Tibial nerve (tissue), 3 donors: ENCODE measurements at regions not wholly inside any gene's neighbourhood (a gene's known extent, or its start where the extent isn't known, plus 50 kb on each side); places are given as distances from the start of the nearest gene placed in this dataset.

Experiments
- POLR2A ChIP-seq, 2 donors: fragments of 450-650 bp; IDR thresholded peaks; one replicate each; pipeline ENCODE4 v1.6.1; 2017; ENCODE audit warnings: antibody characterized with exemption in 2 of 2, mild to moderate bottlenecking in 2 of 2, moderate library complexity in 2 of 2
- TF ChIP-seq, protein P1 (sequence below), 5 experiments: fragments of 200-600 bp in 3 of 5; fragments of 450-650 bp in 2 of 5; sonication (generic) in 3 of 5; IDR thresholded peaks; one replicate each; pipeline ENCODE4 v1.5.1; 2016 to 2019; ENCODE audit warnings: antibody characterized with exemption in 5 of 5, mild to moderate bottlenecking in 3 of 5, moderate library complexity in 2 of 5

DNA sequence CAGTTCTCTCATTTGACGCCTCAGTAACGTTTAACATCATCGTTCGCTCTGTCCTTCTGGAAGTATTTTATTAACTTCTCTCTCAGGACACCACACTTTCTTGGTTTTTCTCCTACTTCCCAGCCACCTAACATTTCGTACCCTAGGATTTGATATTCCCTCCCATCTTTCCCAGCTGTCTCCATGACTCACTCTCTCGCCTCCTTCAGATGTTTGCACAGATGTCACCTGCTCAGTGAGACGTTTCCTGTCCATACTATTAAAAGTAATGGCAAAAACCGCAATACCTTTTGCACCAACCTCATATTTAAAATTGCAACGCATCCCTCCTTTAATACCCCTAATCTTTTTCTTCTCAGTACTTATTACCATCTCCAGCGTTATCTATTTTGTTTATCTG, 62.1 kb upstream of the SPRED1 start:
- TF ChIP-seq, protein P1, sequence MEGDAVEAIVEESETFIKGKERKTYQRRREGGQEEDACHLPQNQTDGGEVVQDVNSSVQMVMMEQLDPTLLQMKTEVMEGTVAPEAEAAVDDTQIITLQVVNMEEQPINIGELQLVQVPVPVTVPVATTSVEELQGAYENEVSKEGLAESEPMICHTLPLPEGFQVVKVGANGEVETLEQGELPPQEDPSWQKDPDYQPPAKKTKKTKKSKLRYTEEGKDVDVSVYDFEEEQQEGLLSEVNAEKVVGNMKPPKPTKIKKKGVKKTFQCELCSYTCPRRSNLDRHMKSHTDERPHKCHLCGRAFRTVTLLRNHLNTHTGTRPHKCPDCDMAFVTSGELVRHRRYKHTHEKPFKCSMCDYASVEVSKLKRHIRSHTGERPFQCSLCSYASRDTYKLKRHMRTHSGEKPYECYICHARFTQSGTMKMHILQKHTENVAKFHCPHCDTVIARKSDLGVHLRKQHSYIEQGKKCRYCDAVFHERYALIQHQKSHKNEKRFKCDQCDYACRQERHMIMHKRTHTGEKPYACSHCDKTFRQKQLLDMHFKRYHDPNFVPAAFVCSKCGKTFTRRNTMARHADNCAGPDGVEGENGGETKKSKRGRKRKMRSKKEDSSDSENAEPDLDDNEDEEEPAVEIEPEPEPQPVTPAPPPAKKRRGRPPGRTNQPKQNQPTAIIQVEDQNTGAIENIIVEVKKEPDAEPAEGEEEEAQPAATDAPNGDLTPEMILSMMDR (IDR thresholded peaks at IDR 0.05): no peak
- TF ChIP-seq POLR2A (IDR thresholded peaks at IDR 0.05): no peak
